Activated CD4-positive, alpha-beta memory T cell treated with anti-CD3 and anti-CD28 coated beads for 36 hours (primary cell): ENCODE measurements at regions not wholly inside any gene's neighbourhood (a gene's known extent, or its start where the extent isn't known, plus 50 kb on each side); places are given as distances from the start of the nearest gene placed in this dataset.

Source experiments
- CTCF ChIA-PET: fragments of 350-600 bp; sonication (Branson Sonifier 250); formaldehyde crosslinking; loops from one replicate; lab custom pipeline; 2021; ENCODE audit warnings: antibody characterized with exemption, inconsistent platforms; lab: Charles Lee
- POLR2A ChIA-PET: fragments of 350-600 bp; sonication (Branson Sonifier 250); formaldehyde crosslinking; loops from one replicate; lab custom pipeline; 2021; ENCODE audit warnings: antibody characterized with exemption; lab: Charles Lee
- DNase-seq: peaks from one replicate; pipeline ENCODE4 v3.0.0-alpha.2; 2020
- H3K27ac Mint-ChIP-seq: one replicate; pipeline ENCODE4 v1.8.0; 2021; ENCODE audit warnings: mixed read lengths
- H3K27me3 Mint-ChIP-seq: one replicate; pipeline ENCODE4 v1.8.0; 2021; ENCODE audit warnings: mixed read lengths
- H3K36me3 Mint-ChIP-seq: one replicate; pipeline ENCODE4 v1.8.0; 2021; ENCODE audit warnings: mixed read lengths
- H3K4me1 Mint-ChIP-seq: one replicate; pipeline ENCODE4 v1.8.0; 2021; ENCODE audit warnings: low read depth, mixed read lengths
- H3K4me3 Mint-ChIP-seq: one replicate; pipeline ENCODE4 v1.8.0; 2021; ENCODE audit warnings: mild to moderate bottlenecking, mixed read lengths
- H3K9me3 Mint-ChIP-seq: one replicate; pipeline ENCODE4 v1.8.0; 2021; ENCODE audit warnings: mixed read lengths
- intact Hi-C: fragments of 100-400 bp; cut with micrococcal nuclease; formaldehyde crosslinking; loops from one replicate; pipeline ENCODE4 v1.15.1; 2023

DNA sequence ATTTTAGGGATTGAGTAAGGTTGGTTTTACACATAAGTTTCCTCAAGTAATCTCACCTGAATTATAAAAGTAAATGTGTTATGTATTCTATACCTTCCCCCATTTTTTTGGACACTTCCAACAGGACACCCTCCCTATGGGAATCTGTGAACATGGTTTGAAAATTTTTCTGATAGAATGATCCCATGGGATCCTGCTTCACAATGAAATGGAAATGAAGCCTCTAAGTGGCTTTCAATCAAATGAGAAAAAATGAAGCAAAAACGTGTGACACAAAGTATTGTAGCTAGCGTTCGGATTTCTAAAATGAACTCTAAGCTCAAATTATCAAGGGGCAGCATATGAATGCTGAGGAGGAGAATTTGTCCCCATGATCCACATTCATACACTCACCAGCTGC lies 1006.8 kb downstream of the ADGRL2 start:
- Mint-ChIP-seq H3K4me1 (no peaks in the 10 kb centered on the region), H3K4me3 (no peak overlapping the region), H3K36me3 (no peaks in the 10 kb centered on the region), H3K9me3 (no peaks in the 10 kb centered on the region), H3K27me3 (no peaks in the 10 kb centered on the region), H3K27ac (no peak overlapping the region)
- POLR2A ChIA-PET = no interaction called here
- CTCF ChIA-PET = no interaction called here
- no peak for DNase-seq
- intact Hi-C loops = no loop called here

- ChIA-PET CTCF (no interaction called here), POLR2A (no interaction called here)
- Mint-ChIP-seq H3K9me3 (no peaks in the 10 kb centered on the region), H3K27me3 (no peaks in the 10 kb centered on the region), H3K27ac (no peak overlapping the region), H3K4me3 (no peak overlapping the region), H3K4me1 (no peaks in the 10 kb centered on the region), H3K36me3 (no peaks in the 10 kb centered on the region)
- no peak for DNase-seq
- intact Hi-C loops = no loop called here
These were observed 1005.4 kb downstream of the ADGRL2 start for GRCh38 chr1:82806133-82806532.

DNA sequence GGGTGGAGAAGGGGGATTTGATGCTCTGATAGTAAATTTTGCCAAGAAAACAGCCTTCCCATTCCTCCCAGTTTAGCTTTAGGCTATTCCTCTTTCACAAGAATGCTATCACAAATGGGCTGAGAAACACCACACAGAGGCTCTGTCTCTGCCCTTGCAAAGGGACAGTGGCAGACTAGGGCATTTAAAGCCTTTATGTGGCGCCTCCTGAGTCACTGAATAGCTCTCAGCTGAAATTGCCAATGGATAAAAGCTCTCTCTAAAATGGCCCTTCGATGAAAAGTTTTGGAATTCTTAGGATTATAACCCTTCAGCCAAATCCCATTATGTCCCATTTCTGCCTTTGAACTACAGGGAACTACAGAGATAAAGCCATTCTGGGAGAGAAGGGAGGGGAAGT lies 1000.4 kb downstream of the ADGRL2 start:
- Mint-ChIP-seq H3K27me3 (peaks cover 1% of the 10 kb centered on the region), H3K4me1 (no peaks in the 10 kb centered on the region), H3K4me3 (no peak overlapping the region), H3K9me3 (peaks cover 10% of the 10 kb centered on the region), H3K27ac (no peak overlapping the region), H3K36me3 (no peaks in the 10 kb centered on the region)
- no peak for DNase-seq
- ChIA-PET POLR2A (no interaction called here), CTCF (no interaction called here)
- intact Hi-C loops = no loop called here

DNA sequence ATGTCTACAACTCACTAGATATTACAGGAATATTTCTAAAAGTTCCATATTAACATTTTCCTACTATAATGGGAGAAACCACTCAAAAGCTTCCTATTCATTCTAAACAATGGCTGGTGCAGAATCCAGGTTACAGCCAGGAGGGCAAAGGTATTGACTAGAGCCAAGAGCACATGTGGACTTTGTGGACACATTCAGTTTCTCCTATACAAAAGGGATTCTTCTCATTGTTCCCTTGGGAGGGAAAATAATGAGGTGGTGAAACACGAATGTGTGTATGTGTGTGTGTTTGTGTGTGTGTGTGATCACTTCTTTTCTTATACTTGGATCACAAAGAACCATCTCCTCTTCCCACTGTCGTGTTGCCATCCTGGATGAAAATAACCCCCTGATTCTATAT lies 1000.0 kb downstream of the ADGRL2 start:
- no peak for DNase-seq
- peaks cover 1% of the 10 kb centered on the region for H3K27me3 Mint-ChIP-seq
- H3K27ac Mint-ChIP-seq = no peak overlapping the region
- ChIA-PET POLR2A (no interaction called here), CTCF (no interaction called here)
- H3K4me1 Mint-ChIP-seq = no peaks in the 10 kb centered on the region
- no peak overlapping the region for H3K4me3 Mint-ChIP-seq
- H3K36me3 Mint-ChIP-seq = no peaks in the 10 kb centered on the region
- intact Hi-C loops = no loop called here
- H3K9me3 Mint-ChIP-seq = peaks cover 10% of the 10 kb centered on the region

- H3K27ac Mint-ChIP-seq = no peak overlapping the region
- no peaks in the 10 kb centered on the region for H3K4me1 Mint-ChIP-seq
- peaks cover 10% of the 10 kb centered on the region for H3K9me3 Mint-ChIP-seq
- no peak overlapping the region for H3K4me3 Mint-ChIP-seq
- ChIA-PET CTCF (no interaction called here), POLR2A (no interaction called here)
- no peaks in the 10 kb centered on the region for H3K36me3 Mint-ChIP-seq
- peaks cover 1% of the 10 kb centered on the region for H3K27me3 Mint-ChIP-seq
- intact Hi-C loops = no loop called here
- no peak for DNase-seq
These were observed 998.5 kb downstream of the ADGRL2 start for GRCh38 chr1:82799261-82799660.

DNA sequence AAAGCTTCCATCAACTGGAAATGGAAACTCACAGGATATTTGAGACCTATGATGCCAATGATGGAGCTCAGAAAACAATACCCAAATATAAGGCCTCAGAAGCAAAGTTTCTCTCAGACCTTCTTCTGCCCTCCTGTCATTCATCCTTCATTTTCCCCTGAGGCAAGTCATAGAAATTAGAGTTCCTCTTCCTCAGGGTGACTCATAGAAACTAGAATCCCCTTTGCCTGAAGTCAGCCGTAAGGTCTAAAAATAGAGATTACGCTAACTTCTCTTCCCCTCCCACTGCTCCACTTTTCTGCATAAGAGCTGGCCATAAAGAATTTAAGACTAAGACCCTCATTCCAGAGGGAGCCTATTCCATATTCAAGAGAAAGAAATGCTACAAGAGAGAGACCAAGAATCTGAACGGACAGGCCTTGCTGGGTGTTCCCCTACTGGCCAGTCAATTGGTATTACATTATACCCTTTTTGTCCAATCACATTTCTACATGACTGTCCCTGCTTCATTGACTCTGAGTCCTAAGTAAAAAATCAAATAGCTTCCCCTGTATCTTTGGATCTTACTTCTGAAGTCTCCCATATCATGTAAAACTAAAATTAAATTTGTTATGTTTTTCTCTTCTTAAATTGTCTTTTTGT lies 994.9 kb downstream of the ADGRL2 start:
- H3K27ac Mint-ChIP-seq = no peak overlapping the region
- peaks cover 15% of the 10 kb centered on the region for H3K9me3 Mint-ChIP-seq
- POLR2A ChIA-PET = no interaction called here
- CTCF ChIA-PET = no interaction called here
- H3K36me3 Mint-ChIP-seq = no peaks in the 10 kb centered on the region
- H3K4me1 Mint-ChIP-seq = no peaks in the 10 kb centered on the region
- intact Hi-C loops = no loop called here
- no peak for DNase-seq
- no peak overlapping the region for H3K4me3 Mint-ChIP-seq
- no peaks in the 10 kb centered on the region for H3K27me3 Mint-ChIP-seq

- no peaks in the 10 kb centered on the region for H3K36me3 Mint-ChIP-seq
- ChIA-PET CTCF (no interaction called here), POLR2A (no interaction called here)
- no peak overlapping the region for H3K4me3 Mint-ChIP-seq
- intact Hi-C loops = no loop called here
- H3K27ac Mint-ChIP-seq = no peak overlapping the region
- no peaks in the 10 kb centered on the region for H3K27me3 Mint-ChIP-seq
- H3K9me3 Mint-ChIP-seq = peaks cover 10% of the 10 kb centered on the region
- H3K4me1 Mint-ChIP-seq = peaks cover 2% of the 10 kb centered on the region
- no peak for DNase-seq
These were observed 991.4 kb downstream of the ADGRL2 start for GRCh38 chr1:82792151-82792550.

DNA sequence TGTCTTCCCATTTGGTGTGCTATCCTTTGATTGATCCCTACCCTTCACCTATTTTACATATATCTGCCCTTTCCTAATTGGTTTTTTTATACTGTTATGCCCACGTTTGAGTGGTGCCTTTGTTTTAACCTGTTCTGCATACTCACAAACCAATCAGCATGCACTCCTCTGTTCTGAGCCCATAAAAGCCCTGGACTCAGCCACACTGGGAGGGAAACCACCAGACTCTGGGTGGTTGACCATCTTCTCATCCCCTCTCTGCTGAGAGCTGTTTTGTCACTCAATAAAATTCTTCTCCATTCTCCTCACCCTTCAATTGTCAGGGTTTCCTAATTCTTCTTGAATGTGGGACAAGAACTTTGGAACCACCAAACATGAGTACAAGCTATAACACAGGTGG lies 989.8 kb downstream of the ADGRL2 start:
- CTCF ChIA-PET = no interaction called here
- H3K4me3 Mint-ChIP-seq = no peak overlapping the region
- peaks cover 10% of the 10 kb centered on the region for H3K9me3 Mint-ChIP-seq

GRCh38 chr1:82788660-82789059 lies 987.9 kb downstream of the ADGRL2 start:
- Mint-ChIP-seq H3K4me1 (peaks cover 3% of the 10 kb centered on the region), H3K4me3 (no peak overlapping the region), H3K9me3 (peaks cover 10% of the 10 kb centered on the region), H3K27me3 (no peaks in the 10 kb centered on the region), H3K27ac (no peak overlapping the region), H3K36me3 (no peaks in the 10 kb centered on the region)
- CTCF ChIA-PET = no interaction called here
- no peak for DNase-seq
- intact Hi-C loops = no loop called here
- POLR2A ChIA-PET = no interaction called here

More for the DNA sequence above, 989.8 kb downstream of the ADGRL2 start:
- intact Hi-C loops = no loop called here
- POLR2A ChIA-PET = no interaction called here
- no peak for DNase-seq
- peaks cover 3% of the 10 kb centered on the region for H3K4me1 Mint-ChIP-seq
- no peaks in the 10 kb centered on the region for H3K27me3 Mint-ChIP-seq
- H3K27ac Mint-ChIP-seq = no peak overlapping the region
- H3K36me3 Mint-ChIP-seq = no peaks in the 10 kb centered on the region

DNA sequence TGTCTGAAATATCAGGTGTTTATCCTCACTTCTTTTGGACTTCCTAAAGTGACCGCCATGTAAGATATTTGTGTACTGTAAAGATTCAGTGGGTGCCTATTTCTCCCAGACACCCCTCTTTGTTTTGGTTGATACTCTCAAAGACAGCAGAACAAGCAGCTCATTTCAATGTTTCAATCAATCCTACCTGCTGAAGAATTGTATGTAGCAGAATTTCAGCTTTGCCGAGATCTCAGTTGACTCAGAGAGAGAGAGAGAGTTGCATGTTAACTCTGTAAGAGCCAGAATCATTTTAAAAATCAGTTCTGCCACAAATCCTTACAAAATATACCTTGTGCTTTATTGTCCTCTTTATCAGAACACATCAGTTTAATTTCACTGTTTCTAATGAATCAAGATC lies 987.3 kb downstream of the ADGRL2 start:
- CTCF ChIA-PET = no interaction called here
- POLR2A ChIA-PET = no interaction called here
- DNase-seq = no peak
- intact Hi-C loops = no loop called here
- Mint-ChIP-seq H3K4me3 (no peak overlapping the region), H3K9me3 (peaks cover 10% of the 10 kb centered on the region), H3K36me3 (no peaks in the 10 kb centered on the region), H3K27me3 (no peaks in the 10 kb centered on the region), H3K27ac (no peak overlapping the region), H3K4me1 (peaks cover 3% of the 10 kb centered on the region)

- intact Hi-C loops = no loop called here
- ChIA-PET CTCF (no interaction called here), POLR2A (no interaction called here)
- Mint-ChIP-seq H3K4me3 (no peak overlapping the region), H3K36me3 (no peaks in the 10 kb centered on the region), H3K27me3 (no peaks in the 10 kb centered on the region), H3K9me3 (peaks cover 10% of the 10 kb centered on the region), H3K4me1 (peaks cover 3% of the 10 kb centered on the region), H3K27ac (no peak overlapping the region)
- DNase-seq = no peak
These were observed 986.1 kb downstream of the ADGRL2 start for GRCh38 chr1:82786883-82787282.

DNA sequence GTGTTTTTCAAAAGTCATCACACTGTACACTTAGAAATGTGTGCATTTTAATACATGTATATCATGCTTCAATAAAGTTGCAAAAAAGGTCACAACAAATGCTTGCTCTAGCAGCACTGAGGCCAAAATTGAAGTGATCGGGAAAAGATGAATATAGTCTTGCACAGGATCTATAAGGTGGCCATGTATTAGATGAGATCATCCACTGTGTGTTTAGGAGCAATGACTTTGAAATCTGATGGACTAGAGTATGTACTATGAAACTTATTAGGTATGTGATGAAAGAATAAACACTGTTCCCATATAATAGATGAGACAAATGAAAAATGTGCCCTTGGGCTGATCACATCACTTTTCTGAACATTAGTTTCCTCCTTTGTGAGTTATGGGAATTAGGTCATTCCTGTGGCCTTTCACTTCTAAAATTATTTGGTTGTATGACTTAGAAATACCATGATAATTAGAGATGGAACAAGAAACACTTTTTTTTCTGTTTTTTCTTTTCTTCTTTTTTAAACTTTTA lies 984.6 kb downstream of the ADGRL2 start:
- H3K9me3 Mint-ChIP-seq = peaks cover 2% of the 10 kb centered on the region
- no peak for DNase-seq
- no peaks in the 10 kb centered on the region for H3K36me3 Mint-ChIP-seq
- POLR2A ChIA-PET = no interaction called here
- CTCF ChIA-PET = no interaction called here
- H3K27me3 Mint-ChIP-seq = no peaks in the 10 kb centered on the region
- H3K27ac Mint-ChIP-seq = no peak overlapping the region
- intact Hi-C loops = no loop called here
- H3K4me1 Mint-ChIP-seq = peaks cover 3% of the 10 kb centered on the region
- no peak overlapping the region for H3K4me3 Mint-ChIP-seq

GRCh38 chr1:82783044-82783443 lies 982.3 kb downstream of the ADGRL2 start:
- no peak overlapping the region for H3K4me3 Mint-ChIP-seq
- H3K9me3 Mint-ChIP-seq = no peaks in the 10 kb centered on the region
- H3K27me3 Mint-ChIP-seq = no peaks in the 10 kb centered on the region
- no peak overlapping the region for H3K27ac Mint-ChIP-seq
- H3K36me3 Mint-ChIP-seq = no peaks in the 10 kb centered on the region
- intact Hi-C loops = no loop called here
- POLR2A ChIA-PET = no interaction called here
- H3K4me1 Mint-ChIP-seq = peaks cover 3% of the 10 kb centered on the region
- no peak for DNase-seq
- CTCF ChIA-PET = no interaction called here
